GM12891 (cell line): ENCODE measurements at regions not wholly inside any gene's neighbourhood (a gene's known extent, or its start where the extent isn't known, plus 50 kb on each side); places are given as distances from the start of the nearest gene placed in this dataset.

Experiments used
- DNase-seq: peaks from one replicate; pipeline ENCODE4 v3.0.0; 2011; ENCODE audit warnings: low spot score; ENCODE audit not compliant: insufficient read length
- FAIRE-seq: peaks from 2 replicates; lab custom pipeline; 2011; peaks lifted over from hg19 to GRCh38; lab: Jason Lieb, UNC
- PAX5 ChIP-seq: IDR thresholded peaks from 2 replicates; pipeline ENCODE4 v1.6.1; 2011; ENCODE audit warnings: low read length, moderate library complexity, mild to moderate bottlenecking; ENCODE audit not compliant: insufficient read depth, severe bottlenecking
- POLR2A ChIP-seq: IDR thresholded peaks from 2 replicates; pipeline ENCODE4 v1.6.1; 2011; ENCODE audit warnings: low read depth, low read length, control low read depth
- POLR2AphosphoS5 ChIP-seq: IDR thresholded peaks from 2 replicates; pipeline ENCODE4 v1.6.1; 2011; ENCODE audit warnings: low read depth, low read length, control low read depth
- POU2F2 ChIP-seq: IDR thresholded peaks from 2 replicates; pipeline ENCODE4 v1.6.1; 2011; ENCODE audit warnings: low read depth, mild to moderate bottlenecking, control low read depth, low read length, moderate library complexity
- SPI1 ChIP-seq: IDR thresholded peaks from 2 replicates; pipeline ENCODE4 v1.6.1; 2011; ENCODE audit warnings: low read depth, low read length, control low read depth
- TAF1 ChIP-seq: IDR thresholded peaks from 2 replicates; pipeline ENCODE4 v1.6.1; 2011; ENCODE audit warnings: low read depth, low read length, control low read depth

GRCh38 chr6:145031962-145032361 is 703.4 kb downstream of the EPM2A start:
- FAIRE-seq = no peak
- TF ChIP-seq POU2F2 (no peak), PAX5 (no peak), TAF1 (no peak), POLR2A (no peak), SPI1 (no peak), POLR2AphosphoS5 (no peak)
- DNase-seq = no peak

- FAIRE-seq = no peak
- no peak for TF ChIP-seq POLR2A
- TF ChIP-seq SPI1 = no peak
- TF ChIP-seq POU2F2 = no peak
- no peak for TF ChIP-seq PAX5
- TF ChIP-seq TAF1 = no peak
- TF ChIP-seq POLR2AphosphoS5 = no peak
These were observed 702.7 kb downstream of the EPM2A start for GRCh38 chr6:145032562-145033145.

GRCh38 chr6:145034664-145035063 is 700.7 kb downstream of the EPM2A start:
- FAIRE-seq = no peak
- no peak for TF ChIP-seq TAF1
- DNase-seq = no peak

More at GRCh38 chr6:145032562-145033145, 702.7 kb downstream of the EPM2A start:
- DNase-seq = no peak

- no peak for DNase-seq
- no peak for FAIRE-seq
- no peak for TF ChIP-seq POU2F2
- TF ChIP-seq TAF1 = no peak
- TF ChIP-seq PAX5 = no peak
- TF ChIP-seq POLR2A = no peak
- TF ChIP-seq SPI1 = no peak
These were observed 699.1 kb downstream of the EPM2A start for GRCh38 chr6:145036236-145036635.

GRCh38 chr6:145036848-145037567 is 698.3 kb downstream of the EPM2A start:
- DNase-seq = no peak
- TF ChIP-seq POLR2AphosphoS5 (no peak), PAX5 (no peak), POU2F2 (no peak), TAF1 (no peak), POLR2A (no peak), SPI1 (no peak)
- no peak for FAIRE-seq

- TF ChIP-seq POU2F2 = no peak
- no peak for TF ChIP-seq TAF1
- TF ChIP-seq SPI1 = no peak
- no peak for TF ChIP-seq POLR2A
- no peak for TF ChIP-seq POLR2AphosphoS5
- no peak for TF ChIP-seq PAX5
- DNase-seq (no peak), FAIRE-seq (no peak)
These were observed 692.8 kb downstream of the EPM2A start for GRCh38 chr6:145042559-145042958.

GRCh38 chr6:145043926-145044500 is 691.3 kb downstream of the EPM2A start:
- FAIRE-seq (no peak), DNase-seq (no peak)
- no peak for TF ChIP-seq POLR2AphosphoS5
- no peak for TF ChIP-seq POU2F2

- FAIRE-seq = no peak
- TF ChIP-seq TAF1 (no peak), POLR2AphosphoS5 (no peak), PAX5 (no peak), SPI1 (no peak)
- no peak for DNase-seq
These were observed 690.6 kb downstream of the EPM2A start for GRCh38 chr6:145044641-145045246.

GRCh38 chr6:145045582-145045981 is 689.7 kb downstream of the EPM2A start:
- TF ChIP-seq POLR2AphosphoS5 (no peak), POLR2A (no peak), POU2F2 (no peak), SPI1 (no peak), PAX5 (no peak), TAF1 (no peak)
- DNase-seq (no peak), FAIRE-seq (no peak)

GRCh38 chr6:145047891-145048290 is 687.4 kb downstream of the EPM2A start:
- TF ChIP-seq SPI1 (no peak), POLR2A (no peak), TAF1 (no peak), POU2F2 (no peak), POLR2AphosphoS5 (no peak)
- FAIRE-seq (no peak), DNase-seq (no peak)
